Neural crest cell (in vitro differentiated cells): ENCODE measurements at regions not wholly inside any gene's neighbourhood (a gene's known extent, or its start where the extent isn't known, plus 50 kb on each side); places are given as distances from the start of the nearest gene placed in this dataset.
"Not testable (repeated sequence)": the region's sequence is repeated elsewhere in the genome, so short reads cannot be mapped to it uniquely, and the experiment has no call there.

Experiments
- DNase-seq: peaks from one replicate; pipeline ENCODE4 v3.0.0; 2021; ENCODE audit warnings: low read depth, mixed read lengths, low spot score
- H3K27ac Mint-ChIP-seq: one replicate; pipeline ENCODE4 v1.8.0; 2021; ENCODE audit warnings: mild to moderate bottlenecking, mixed read lengths; ENCODE audit not compliant: unreplicated experiment
- H3K27me3 Mint-ChIP-seq: 2 replicates; pipeline ENCODE4 v1.8.0; 2021; ENCODE audit warnings: low read depth, mild to moderate bottlenecking, mixed read lengths
- H3K36me3 Mint-ChIP-seq: 2 replicates; pipeline ENCODE4 v1.8.0; 2021; ENCODE audit warnings: low read depth, mild to moderate bottlenecking, mixed read lengths
- H3K4me1 Mint-ChIP-seq: 2 replicates; pipeline ENCODE4 v1.8.0; 2021; ENCODE audit warnings: mixed read lengths
- H3K4me3 Mint-ChIP-seq: one replicate; pipeline ENCODE4 v1.8.0; 2021; ENCODE audit warnings: mild to moderate bottlenecking, mixed read lengths
- H3K9me3 Mint-ChIP-seq: 2 replicates; pipeline ENCODE4 v1.8.0; 2021; ENCODE audit warnings: mixed read lengths
- CTCF ChIP-seq: fragments of 200-600 bp; sonication (generic); conservative IDR thresholded peaks from 2 replicates; pipeline ENCODE4 v1.5.0; 2021; ENCODE audit warnings: antibody characterized with exemption, mild to moderate bottlenecking

- no peak for DNase-seq
- H3K4me3 Mint-ChIP-seq: no peak overlapping the region
- H3K27me3 Mint-ChIP-seq: no peaks in the 10 kb centered on the region
- H3K27ac Mint-ChIP-seq: no peak overlapping the region
- H3K4me1 Mint-ChIP-seq: peaks cover 9% of the 10 kb centered on the region
- TF ChIP-seq CTCF: no peak
- H3K9me3 Mint-ChIP-seq: no peaks in the 10 kb centered on the region
- no peaks in the 10 kb centered on the region for H3K36me3 Mint-ChIP-seq
These were observed 114.0 kb upstream of the VANGL1 start for GRCh38 chr1:115527746-115528145.

- no peaks in the 10 kb centered on the region for H3K9me3 Mint-ChIP-seq
- H3K27me3 Mint-ChIP-seq: no peaks in the 10 kb centered on the region
- TF ChIP-seq CTCF: no peak
- H3K27ac Mint-ChIP-seq: no peak overlapping the region
- peaks cover 9% of the 10 kb centered on the region for H3K4me1 Mint-ChIP-seq
- H3K4me3 Mint-ChIP-seq: no peak overlapping the region
- no peaks in the 10 kb centered on the region for H3K36me3 Mint-ChIP-seq
- no peak for DNase-seq
These were observed 114.9 kb upstream of the VANGL1 start for GRCh38 chr1:115526900-115527299.

- Mint-ChIP-seq H3K9me3 (peaks cover 5% of the 10 kb centered on the region), H3K36me3 (no peaks in the 10 kb centered on the region), H3K4me1 (peaks cover 9% of the 10 kb centered on the region)
These were observed 117.5 kb upstream of the VANGL1 start for GRCh38 chr1:115524236-115524635.

DNA sequence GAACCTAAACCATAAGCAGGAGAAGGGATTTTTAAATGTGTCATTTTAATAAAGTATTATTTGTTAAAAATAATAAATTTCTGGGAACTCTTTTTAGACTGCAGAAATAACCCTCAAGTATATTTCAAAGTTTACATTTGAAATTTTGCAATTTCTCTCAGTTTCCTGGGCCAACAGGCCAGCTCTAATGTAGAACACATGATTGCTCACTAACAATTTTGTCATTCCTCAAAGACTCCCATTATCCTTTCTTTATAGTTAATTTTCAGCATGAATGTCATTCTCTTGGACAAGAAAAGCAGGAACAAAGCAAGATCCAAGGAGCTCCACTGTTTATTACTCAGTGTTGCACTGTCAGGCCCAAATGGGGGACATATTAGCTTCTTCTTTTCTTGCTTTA lies 119.4 kb upstream of the VANGL1 start:
- Mint-ChIP-seq H3K4me3 (no peak overlapping the region), H3K4me1 (no peaks in the 10 kb centered on the region), H3K9me3 (peaks cover 10% of the 10 kb centered on the region), H3K36me3 (no peaks in the 10 kb centered on the region), H3K27ac (no peak overlapping the region), H3K27me3 (peaks cover 12% of the 10 kb centered on the region)
- DNase-seq: no peak
- TF ChIP-seq CTCF: no peak

More at GRCh38 chr1:115524236-115524635, 117.5 kb upstream of the VANGL1 start:
- TF ChIP-seq CTCF: no peak
- Mint-ChIP-seq H3K27ac (no peak overlapping the region), H3K4me3 (no peak overlapping the region), H3K27me3 (peaks cover 5% of the 10 kb centered on the region)
- no peak for DNase-seq

- H3K27me3 Mint-ChIP-seq: peaks cover 10% of the 10 kb centered on the region
- no peaks in the 10 kb centered on the region for H3K4me1 Mint-ChIP-seq
- peaks cover 9% of the 10 kb centered on the region for H3K9me3 Mint-ChIP-seq
- H3K4me3 Mint-ChIP-seq: no peak overlapping the region
- no peaks in the 10 kb centered on the region for H3K36me3 Mint-ChIP-seq
- TF ChIP-seq CTCF: no peak
- DNase-seq: no peak
- no peak overlapping the region for H3K27ac Mint-ChIP-seq
These were observed 126.5 kb upstream of the VANGL1 start for GRCh38 chr1:115515270-115515669.

DNA sequence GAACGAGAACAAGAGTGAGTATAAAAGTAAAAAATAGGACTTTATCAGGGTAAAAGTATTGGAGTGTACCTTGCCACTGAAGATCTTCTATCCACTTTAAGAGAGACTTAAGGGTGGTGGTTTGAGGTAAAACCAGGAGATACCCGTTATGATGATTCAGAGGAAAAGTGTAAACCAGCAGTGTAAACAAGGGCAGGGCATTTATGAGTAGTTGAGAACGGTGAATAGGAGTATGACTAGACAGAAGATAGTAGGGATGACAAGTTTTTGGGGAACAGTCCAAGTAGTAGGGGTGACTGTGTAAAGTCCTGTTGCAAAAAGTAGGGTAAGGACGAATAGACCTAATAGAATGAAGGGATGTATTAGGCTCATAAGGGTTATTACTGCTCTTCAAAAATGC lies 131.5 kb upstream of the VANGL1 start:
- H3K27me3 Mint-ChIP-seq, H3K9me3 Mint-ChIP-seq, H3K27ac Mint-ChIP-seq, H3K4me3 Mint-ChIP-seq, H3K4me1 Mint-ChIP-seq, DNase-seq, H3K36me3 Mint-ChIP-seq: not testable (repeated sequence)
